ENCODE measurements at regions not wholly inside any gene's neighbourhood (a gene's known extent, or its start where the extent isn't known, plus 50 kb on each side); places are given as distances from the start of the nearest gene placed in this dataset.

DNA sequence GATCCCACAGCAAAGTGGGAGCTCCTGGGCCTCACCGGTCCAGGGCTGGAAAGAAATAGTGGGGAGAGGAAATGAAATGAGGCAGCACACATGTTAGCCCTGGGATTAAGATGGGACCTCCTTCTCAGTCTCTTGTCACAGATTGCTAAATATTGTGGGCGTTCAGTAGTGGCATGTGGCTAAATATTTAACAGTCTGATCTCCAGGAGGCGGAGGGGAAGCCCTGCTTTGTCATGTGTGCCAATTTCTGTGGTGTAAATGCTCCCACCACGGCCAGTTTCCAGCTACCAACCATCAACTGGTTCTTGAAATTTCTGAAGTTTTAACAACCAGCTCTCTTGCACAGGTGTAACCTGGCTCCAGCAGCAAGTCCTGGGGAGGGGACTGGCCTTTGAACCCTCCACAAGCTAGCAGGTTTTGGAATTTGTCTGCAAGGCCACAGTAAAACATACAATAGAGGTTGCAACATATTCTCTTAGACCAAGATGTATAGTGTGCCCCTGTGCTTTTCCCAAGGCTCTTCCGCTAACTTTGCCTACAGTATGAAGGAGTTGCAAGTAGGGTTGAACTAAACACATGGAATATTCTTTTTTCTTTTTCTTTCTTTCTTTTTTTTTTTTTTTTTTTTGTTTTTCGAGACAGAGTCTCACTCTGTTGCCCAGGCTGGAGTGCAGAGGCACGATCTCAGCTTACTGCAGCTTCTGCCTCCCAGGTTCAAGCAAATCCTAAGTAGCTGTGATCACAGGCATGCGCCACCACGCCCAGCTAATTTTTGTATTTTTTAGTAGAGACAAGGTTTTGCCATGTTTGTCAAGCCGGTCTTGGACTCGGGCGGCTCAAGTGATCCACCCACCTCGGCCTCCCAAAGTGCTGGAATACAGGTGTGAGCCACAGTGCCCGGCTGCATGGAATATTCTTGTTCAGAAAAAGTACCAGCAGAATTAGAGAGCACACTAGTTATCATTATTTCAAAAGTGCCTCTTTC, 103.1 kb upstream of the PCBD1 start:
- TF ChIP-seq EP300 (IDR thresholded peaks at IDR 0.05) (no peak), CTCF (IDR thresholded peaks at IDR 0.05) (no peak), POLR2AphosphoS5 (IDR thresholded peaks at IDR 0.05) (no peak), POLR2A (IDR thresholded peaks at IDR 0.05) (no peak)
- H3K36me3 ChIP-seq: no peaks in the 10 kb centered on the region
- no peak overlapping the region for H3K27ac ChIP-seq
- no peaks in the 10 kb centered on the region for H3K27me3 ChIP-seq
- no peak overlapping the region for H3K4me3 ChIP-seq
- no peaks in the 10 kb centered on the region for H3K4me1 ChIP-seq
- H3K9me3 ChIP-seq: no peaks in the 10 kb centered on the region
- ATAC-seq (ENCODE audit: low FRiP score in 2 of 2): no peak
- no peak for DNase-seq
- 79 to 90% methylated on average over 13 to 14 of the region's 14 CpGs for WGBS, 2 donors

DNA sequence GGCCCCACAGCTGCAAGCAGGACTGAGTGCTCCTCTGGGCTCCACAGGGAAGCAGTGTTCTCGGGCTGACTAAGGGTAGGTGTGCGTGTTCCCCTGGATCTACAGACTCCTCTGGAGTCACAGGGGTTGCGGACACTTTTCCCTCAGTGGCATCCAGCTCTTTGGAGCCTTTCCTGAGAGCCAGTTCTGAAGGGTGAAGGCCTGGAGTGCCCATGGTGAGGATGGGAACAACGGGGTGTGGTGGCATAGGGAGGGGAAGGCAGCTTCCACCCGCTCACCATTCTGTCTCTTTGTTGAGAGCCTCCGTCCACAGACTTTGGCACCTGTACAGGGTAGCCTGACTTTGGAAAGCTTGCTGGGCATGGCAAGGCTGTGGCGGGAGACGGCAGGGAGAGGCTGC, 104.1 kb upstream of the PCBD1 start:
- no peak for DNase-seq
- 84 to 88% methylated on average over 8 of the region's 8 CpGs for WGBS, 2 donors
- H3K9me3 ChIP-seq: no peaks in the 10 kb centered on the region

GRCh38 chr10:70993051-70993450, 104.7 kb upstream of the PCBD1 start:
- no peaks in the 10 kb centered on the region for H3K9me3 ChIP-seq
- H3K4me3 ChIP-seq: no peak overlapping the region
- no peaks in the 10 kb centered on the region for H3K36me3 ChIP-seq
- no peaks in the 10 kb centered on the region for H3K4me1 ChIP-seq
- 91% methylated on average over 4 of the region's 4 CpGs for WGBS, 2 donors
- no peaks in the 10 kb centered on the region for H3K27me3 ChIP-seq
- no peak overlapping the region for H3K27ac ChIP-seq
- DNase-seq (no peak), ATAC-seq (ENCODE audit: low FRiP score in 2 of 2) (no peak)
- TF ChIP-seq POLR2A (IDR thresholded peaks at IDR 0.05) (no peak), POLR2AphosphoS5 (IDR thresholded peaks at IDR 0.05) (no peak), CTCF (IDR thresholded peaks at IDR 0.05) (no peak), EP300 (IDR thresholded peaks at IDR 0.05) (no peak)

More for the DNA sequence above, 104.1 kb upstream of the PCBD1 start:
- H3K27me3 ChIP-seq: no peaks in the 10 kb centered on the region
- H3K4me1 ChIP-seq: no peaks in the 10 kb centered on the region
- TF ChIP-seq EP300 (IDR thresholded peaks at IDR 0.05) (no peak), POLR2A (IDR thresholded peaks at IDR 0.05) (no peak), CTCF (IDR thresholded peaks at IDR 0.05) (no peak), POLR2AphosphoS5 (IDR thresholded peaks at IDR 0.05) (no peak)
- H3K36me3 ChIP-seq: no peaks in the 10 kb centered on the region
- no peak for ATAC-seq (ENCODE audit: low FRiP score in 2 of 2)
- no peak overlapping the region for H3K27ac ChIP-seq
- H3K4me3 ChIP-seq: no peak overlapping the region

GRCh38 chr10:70996549-70996948, 108.2 kb upstream of the PCBD1 start:
- Histone ChIP-seq H3K4me3 (no peak overlapping the region), H3K9me3 (no peaks in the 10 kb centered on the region), H3K27ac (no peak overlapping the region), H3K36me3 (no peaks in the 10 kb centered on the region), H3K4me1 (no peaks in the 10 kb centered on the region), H3K27me3 (no peaks in the 10 kb centered on the region)
- TF ChIP-seq CTCF (IDR thresholded peaks at IDR 0.05) (no peak), POLR2AphosphoS5 (IDR thresholded peaks at IDR 0.05) (no peak), EP300 (IDR thresholded peaks at IDR 0.05) (no peak), POLR2A (IDR thresholded peaks at IDR 0.05) (no peak)
- ATAC-seq (ENCODE audit: low FRiP score in 2 of 2) (no peak), DNase-seq (no peak)

DNA sequence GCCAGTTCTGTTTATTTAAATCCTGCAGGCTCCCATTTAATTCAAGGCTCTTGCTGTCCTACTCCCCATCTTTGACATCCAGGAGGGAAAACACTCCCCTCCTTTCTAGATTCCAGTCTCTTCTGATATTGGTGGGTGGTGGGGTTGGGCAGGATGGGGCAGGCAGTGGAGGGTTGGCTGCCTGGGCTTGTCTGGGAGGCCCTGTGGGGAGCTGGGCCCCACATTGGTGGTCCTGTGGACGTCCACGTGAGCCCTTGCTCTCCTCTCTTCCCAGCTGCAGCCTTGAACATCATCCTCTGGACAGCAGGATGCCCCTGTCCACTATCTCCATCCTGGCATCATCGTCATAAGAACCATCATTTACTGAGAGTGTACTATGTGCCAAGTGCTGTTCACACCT, 108.9 kb upstream of the PCBD1 start:
- no peak for DNase-seq
- Histone ChIP-seq H3K4me1 (no peaks in the 10 kb centered on the region), H3K36me3 (no peaks in the 10 kb centered on the region), H3K27me3 (no peaks in the 10 kb centered on the region), H3K27ac (no peak overlapping the region), H3K9me3 (no peaks in the 10 kb centered on the region), H3K4me3 (no peak overlapping the region)
- ATAC-seq (ENCODE audit: low FRiP score in 2 of 2): no peak
- TF ChIP-seq POLR2AphosphoS5 (IDR thresholded peaks at IDR 0.05) (no peak), CTCF (IDR thresholded peaks at IDR 0.05) (no peak), EP300 (IDR thresholded peaks at IDR 0.05) (no peak), POLR2A (IDR thresholded peaks at IDR 0.05) (no peak)
- 50 to 67% methylated on average over 2 to 3 of the region's 3 CpGs for WGBS, 2 donors

Data from upper lobe of left lung (tissue), 6 donors.